Lower leg skin (tissue), 3 donors: ENCODE measurements at regions not wholly inside any gene's neighbourhood (a gene's known extent, or its start where the extent isn't known, plus 50 kb on each side); places are given as distances from the start of the nearest gene placed in this dataset.

Experiments
- CTCF ChIP-seq, 3 donors: fragments of 450-650 bp; IDR thresholded peaks; one replicate each; pipeline ENCODE4 v1.5.1; 2016; ENCODE audit warnings: antibody characterized with exemption in 3 of 3, mild to moderate bottlenecking in 3 of 3, moderate library complexity in 2 of 3
- POLR2A ChIP-seq, 2 donors: fragments of 450-650 bp; IDR thresholded peaks; one replicate each; pipeline ENCODE4 v1.6.1; 2016 to 2017; ENCODE audit warnings: antibody characterized with exemption in 2 of 2, mild to moderate bottlenecking in 1 of 2, moderate library complexity in 1 of 2

GRCh38 chr18:45365835-45366234 lies 249.4 kb upstream of the SLC14A2 start:
- TF ChIP-seq CTCF (IDR thresholded peaks at IDR 0.05) (no peak), POLR2A (IDR thresholded peaks at IDR 0.05) (no peak)
